GM12878 (cell line): ENCODE measurements at regions not wholly inside any gene's neighbourhood (a gene's known extent, or its start where the extent isn't known, plus 50 kb on each side); places are given as distances from the start of the nearest gene placed in this dataset.

Experiments
- ATAC-seq: fragments of 200-7000 bp; cut with Tn5 transposase; 3 replicates; pipeline ENCODE4 v1.9.1; 2020; ENCODE audit warnings: mild to moderate bottlenecking, moderate library complexity
- BruUV-seq: library from RNA; stranded (reverse); fragments of 400-500 nt; replicated peaks from 2 replicates; lab custom pipeline; 2021; lab: Mats Ljungman, UMichigan
- CTCF ChIA-PET: fragments of 300-600 bp; sonication (Branson Sonifier 250); formaldehyde crosslinking; extraction: SDS; loops from one replicate; lab custom pipeline; 2021; ENCODE audit warnings: inconsistent platforms; lab: Yijun Ruan, JAX
- POLR2A ChIA-PET: fragments of 350-600 bp; formaldehyde crosslinking; extraction: SDS; loops from one replicate; lab custom pipeline; 2021; ENCODE audit warnings: inconsistent platforms; lab: Charles Lee
- RAD21 ChIA-PET: fragments of 300-600 bp; sonication (Branson Sonifier 250); formaldehyde crosslinking; loops from one replicate; lab custom pipeline; 2023; ENCODE audit warnings: antibody characterized with exemption; ENCODE audit not compliant: unreplicated experiment; lab: Charles Lee
- SMC1A ChIA-PET: fragments of 300-600 bp; sonication (Branson Sonifier 250); formaldehyde crosslinking; loops from one replicate; lab custom pipeline; 2023; ENCODE audit not compliant: unreplicated experiment, uncharacterized antibody; lab: Charles Lee
- DNase-seq: peaks from one replicate; pipeline ENCODE4 v3.0.0-alpha.2; 2011; ENCODE audit warnings: low read depth, low spot score
- FAIRE-seq: peaks from 3 replicates; lab custom pipeline; 2011; peaks lifted over from hg19 to GRCh38; lab: Jason Lieb, UNC
- H2AFZ ChIP-seq: 2 replicates; pipeline ENCODE4 v1.6.0; 2011; ENCODE audit warnings: low read depth, low read length, control low read depth; ENCODE audit not compliant: control insufficient read depth
- H3K27ac ChIP-seq: 2 replicates; pipeline ENCODE4 v1.5.1; 2011; ENCODE audit warnings: control low read depth; ENCODE audit not compliant: control insufficient read depth, insufficient read depth
- H3K27me3 ChIP-seq, 2 experiments: replicated peaks in 1 of 2; 2 replicates each; pipeline versions ENCODE4 v1.6.0 to v1.6.1; 2011; ENCODE audit warnings: low read length in 1 of 2; ENCODE audit not compliant: control insufficient read depth in 2 of 2, insufficient read depth in 2 of 2
- H3K36me3 ChIP-seq, 2 experiments: 2 replicates each; pipeline ENCODE4 v1.5.1; 2011; ENCODE audit warnings: low read length in 1 of 2; ENCODE audit not compliant: control insufficient read depth in 2 of 2, insufficient read depth in 2 of 2
- H3K4me1 ChIP-seq: 2 replicates; pipeline ENCODE4 v1.6.1; 2011; ENCODE audit warnings: mild to moderate bottlenecking, low read length, moderate library complexity, mixed read lengths; ENCODE audit not compliant: control insufficient read depth, insufficient read depth
- H3K4me2 ChIP-seq: 2 replicates; pipeline ENCODE4 v1.6.0; 2011; ENCODE audit warnings: control low read depth; ENCODE audit not compliant: control insufficient read depth, insufficient read depth
- H3K4me3 ChIP-seq: fragments of 200-600 bp; sonication (generic); 2 replicates; pipeline ENCODE4 v1.5.1; 2016
- H3K79me2 ChIP-seq: 2 replicates; pipeline ENCODE4 v1.6.0; 2011; ENCODE audit warnings: low read length; ENCODE audit not compliant: control insufficient read depth, insufficient read depth
- H3K9ac ChIP-seq: 2 replicates; pipeline ENCODE4 v1.8.0; 2011; ENCODE audit warnings: low read length, control low read depth, mixed read lengths; ENCODE audit not compliant: control insufficient read depth, insufficient read depth
- H3K9me3 ChIP-seq: replicated peaks from 3 replicates; pipeline ENCODE4 v1.5.1; 2011; ENCODE audit warnings: mild to moderate bottlenecking, low read length; ENCODE audit not compliant: control insufficient read depth, insufficient read depth
- H4K20me1 ChIP-seq: 2 replicates; pipeline ENCODE4 v1.6.0; 2011; ENCODE audit not compliant: control insufficient read depth, insufficient read depth
- BCL3 ChIP-seq: IDR thresholded peaks from 2 replicates; pipeline ENCODE4 v1.6.1; 2011; ENCODE audit warnings: borderline replicate concordance, low read depth, mild to moderate bottlenecking, moderate library complexity, low read length; ENCODE audit not compliant: insufficient read depth, poor library complexity, severe bottlenecking
- CEBPB ChIP-seq, 2 experiments: fragments of 150-350 bp in 1 of 2; IDR thresholded peaks; 2 replicates each; pipeline ENCODE4 v1.6.1; 2012 to 2014; ENCODE audit warnings: low read depth in 2 of 2, low read length in 2 of 2, borderline replicate concordance in 1 of 2, inconsistent platforms in 1 of 2
- CHD4 ChIP-seq: fragments of 200-600 bp; sonication (generic); IDR thresholded peaks from 2 replicates; pipeline ENCODE4 v1.6.1; 2016; ENCODE audit warnings: mild to moderate bottlenecking
- NFIC ChIP-seq: IDR thresholded peaks from 2 replicates; pipeline ENCODE4 v1.6.1; 2012; ENCODE audit warnings: low read depth, mild to moderate bottlenecking, inconsistent platforms, low read length, moderate library complexity
- REST ChIP-seq: IDR thresholded peaks from 2 replicates; pipeline ENCODE4 v1.6.1; 2012; ENCODE audit warnings: mild to moderate bottlenecking, low read depth, low read length
- ZBTB4 ChIP-seq: fragments of 450-650 bp; formaldehyde crosslinking; IDR thresholded peaks from 2 replicates; pipeline ENCODE4 v1.4.0; 2022; ENCODE audit warnings: mild to moderate bottlenecking, moderate library complexity
- WGBS: methylation state at CpG from one replicate; pipeline ENCODE4 v1.1.6; 2016; ENCODE audit warnings: low lambda C conversion rate; ENCODE audit not compliant: insufficient replicate concordance, insufficient coverage; ENCODE audit errors: missing lambda C conversion rate; 5-methylcytosine and 5-hydroxymethylcytosine counted together
- in situ Hi-C: fragments of 300-500 bp; cut with MboI; formaldehyde crosslinking; loops from 9 replicates; pipeline ENCODE4 v1.14.3; 2018; ENCODE audit warnings: mixed read lengths
- intact Hi-C: fragments of 100-400 bp; cut with micrococcal nuclease; formaldehyde crosslinking; loops from one replicate; pipeline ENCODE4 v1.14.2; 2022; ENCODE audit not compliant: unreplicated experiment

GRCh38 chr11:122331079-122331478, 215.1 kb upstream of the BLID start:
- Histone ChIP-seq H3K4me3 (no peak overlapping the region), H2AFZ (no peak overlapping the region), H4K20me1 (no peaks in the 10 kb centered on the region), H3K27me3 (no peaks in the 10 kb centered on the region), H3K36me3 (no peaks in the 10 kb centered on the region), H3K79me2 (no peaks in the 10 kb centered on the region), H3K27ac (no peak overlapping the region), H3K9me3 (no peaks in the 10 kb centered on the region), H3K9ac (no peak overlapping the region), H3K4me1 (no peaks in the 10 kb centered on the region), H3K4me2 (no peak overlapping the region)
- CTCF ChIA-PET = no interaction called here
- no peak for DNase-seq
- TF ChIP-seq CHD4 (no peak), REST (no peak), CEBPB (IDR thresholded peaks at IDR 0.05; ENCODE audit: borderline replicate concordance in 1 of 2, low read depth in 2 of 2, low read length in 2 of 2) (no peak), BCL3 (no peak), NFIC (no peak), ZBTB4 (CRISPR knock-in tag) (no peak)
- SMC1A ChIA-PET = no interaction called here
- intact Hi-C loops (no loop called here), in situ Hi-C loops (no loop called here)
- POLR2A ChIA-PET = no interaction called here
- no peak for ATAC-seq
- RAD21 ChIA-PET = no interaction called here
- WGBS = 0% methylated on average over 1 of the region's 1 CpG
- BruUV-seq = no TSS peak
- no peak for FAIRE-seq
